ENCODE measurements at regions not wholly inside any gene's neighbourhood (a gene's known extent, or its start where the extent isn't known, plus 50 kb on each side); places are given as distances from the start of the nearest gene placed in this dataset.
A peak's percentile ranks its signal among the peaks of the same experiment; 100 is the strongest.

- DNase-seq: no peak
Observed at GRCh38 chr7:109178342-109178741, 608.7 kb downstream of the DNAJB9 start.

DNA sequence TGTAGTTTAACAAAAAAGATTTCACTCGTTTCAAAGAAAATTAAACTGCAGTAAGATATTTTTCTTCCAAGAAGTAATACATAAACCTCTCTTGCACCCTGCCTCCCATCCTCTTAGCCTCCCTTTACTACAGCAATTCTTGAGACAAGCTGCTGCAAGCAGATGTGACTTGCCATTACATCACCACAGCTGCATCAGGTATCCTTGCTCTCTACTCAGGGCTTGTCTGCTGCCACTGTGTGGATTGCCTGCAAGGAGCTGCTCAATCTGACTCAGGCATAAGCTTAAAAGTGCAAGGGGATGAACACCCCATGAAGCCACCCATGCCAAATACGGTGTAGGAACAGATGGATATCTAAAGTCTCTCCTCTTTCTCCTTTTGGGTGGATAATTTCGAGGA lies 609.9 kb downstream of the DNAJB9 start:
- DNase-seq: no peak

DNA sequence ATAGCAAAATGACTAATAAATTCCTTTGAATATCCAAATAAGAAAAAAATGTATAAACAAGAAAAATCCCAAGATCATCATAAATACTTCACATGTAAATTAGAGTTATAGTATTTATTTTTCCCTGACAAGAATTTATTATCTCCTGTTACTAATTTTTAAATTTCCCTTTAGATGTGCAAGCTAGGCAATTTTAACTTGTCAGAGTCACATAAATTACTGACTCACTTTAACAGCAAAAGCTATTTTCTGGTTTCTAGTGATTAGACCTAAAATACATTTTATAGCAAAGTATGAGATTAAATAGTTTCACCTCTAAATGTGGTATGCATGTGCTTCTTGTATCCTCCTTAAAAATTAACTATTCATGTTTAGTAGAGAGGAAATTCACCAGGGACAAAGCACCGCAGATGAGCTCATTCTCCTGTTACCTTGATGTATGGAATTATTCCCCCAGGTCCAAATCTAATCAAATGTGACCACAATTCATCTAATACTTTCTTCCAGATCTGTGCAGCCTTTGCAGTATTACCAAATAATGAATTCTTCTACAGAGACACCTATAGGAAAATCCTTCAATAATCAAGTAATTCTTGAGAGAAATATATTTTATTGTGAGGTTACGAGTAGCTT lies 621.2 kb downstream of the DNAJB9 start:
- DNase-seq: no peak

GRCh38 chr7:109206196-109206595 lies 636.5 kb downstream of the DNAJB9 start:
- DNase-seq: no peak

DNA sequence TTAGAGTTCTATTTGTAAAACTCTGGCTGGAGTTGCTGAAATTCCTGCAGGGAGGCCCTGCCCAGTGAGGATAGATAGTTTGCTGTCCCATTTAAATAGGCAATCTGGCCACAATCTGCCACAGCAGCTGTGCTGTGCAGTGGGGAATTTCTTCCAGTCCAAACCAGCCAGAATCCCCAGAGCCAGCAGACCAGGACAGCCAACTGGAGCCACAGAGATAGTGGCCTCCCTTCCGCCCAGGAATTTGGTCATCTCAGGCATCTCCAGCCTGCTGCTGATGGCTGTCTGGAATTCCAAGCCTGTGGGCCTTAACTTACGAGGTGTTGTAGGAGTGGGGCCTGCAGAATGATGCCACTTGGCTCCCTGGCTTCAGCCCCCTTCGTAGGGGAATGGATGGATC lies 643.4 kb downstream of the DNAJB9 start:
- no peak for DNase-seq

DNA sequence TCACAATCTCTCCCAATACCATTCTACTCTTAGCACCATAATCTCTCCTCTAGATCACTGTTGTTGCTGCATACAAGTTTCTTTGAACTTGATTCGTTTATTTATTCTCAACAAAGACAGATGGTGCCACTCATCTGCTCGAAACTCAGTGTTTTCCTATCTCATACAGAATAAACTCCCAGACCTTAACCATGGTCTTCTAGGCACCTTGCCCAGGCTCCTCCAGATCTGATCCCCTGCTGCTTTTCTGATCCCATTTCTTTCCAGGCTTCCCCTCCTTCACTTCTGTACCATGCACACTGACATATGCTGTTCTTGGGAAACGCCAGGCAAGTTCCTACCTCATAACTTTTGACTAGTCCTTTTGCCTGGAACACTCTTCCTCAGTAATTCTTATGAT lies 645.7 kb downstream of the DNAJB9 start:
- DNase-seq: peak; percentile 10

DNA sequence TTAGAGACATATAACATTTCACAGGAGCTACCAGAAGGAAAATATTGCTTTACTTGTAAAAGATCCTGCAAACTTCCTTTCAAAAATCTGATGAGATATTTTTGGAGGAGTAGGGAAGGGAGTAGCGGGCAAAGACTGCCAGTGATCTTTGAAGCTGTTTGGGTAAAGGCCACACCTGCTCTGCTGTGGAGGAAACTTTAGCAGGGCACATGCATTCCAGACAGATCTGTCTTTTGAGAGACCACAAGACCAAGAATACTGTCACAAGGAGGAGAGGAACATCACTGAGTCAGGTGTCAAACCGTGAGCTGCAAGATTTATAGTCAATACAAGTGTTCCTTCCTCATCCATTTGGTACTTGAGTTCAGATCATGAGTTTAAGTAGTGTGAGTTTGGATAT lies 654.4 kb downstream of the DNAJB9 start:
- no peak for DNase-seq

- DNase-seq: no peak
Observed at GRCh38 chr7:109226699-109227098, 657.0 kb downstream of the DNAJB9 start.

- DNase-seq: no peak
Observed at GRCh38 chr7:109235316-109235715, 665.6 kb downstream of the DNAJB9 start.

DNA sequence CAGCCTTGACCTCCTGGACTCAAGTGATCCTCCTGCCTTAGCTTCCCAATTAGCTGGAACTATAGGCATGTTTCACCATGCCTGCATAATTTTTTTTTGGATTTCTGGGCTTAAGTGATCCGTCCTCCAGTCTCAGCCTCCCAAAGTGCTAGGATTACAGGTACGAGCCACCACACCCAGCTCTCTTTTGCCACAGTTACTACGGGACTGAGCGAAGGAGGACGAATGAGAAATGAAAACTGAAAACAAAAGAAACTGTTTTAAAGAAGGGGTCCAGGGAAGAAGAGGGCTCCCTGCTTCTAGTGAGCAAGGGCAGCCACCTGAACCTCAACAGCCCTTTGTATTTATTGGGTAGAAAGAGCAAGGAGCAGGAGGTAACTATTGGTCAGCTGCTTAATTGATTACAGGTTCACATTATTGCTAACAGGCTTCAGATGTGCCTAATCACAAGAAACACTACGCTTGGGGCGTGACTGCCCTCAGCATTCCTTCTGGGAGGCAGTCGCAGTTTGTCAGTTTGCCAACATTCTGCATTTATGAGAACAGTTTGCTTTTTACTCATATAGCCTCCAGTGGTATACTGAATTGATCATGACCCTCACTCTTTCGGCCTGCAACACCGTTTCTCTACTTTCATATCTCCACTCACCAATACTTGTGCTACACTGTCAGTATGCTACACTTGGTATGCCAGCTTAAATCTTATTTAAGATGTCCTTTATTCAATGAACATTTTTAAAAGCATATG lies 676.8 kb downstream of the DNAJB9 start:
- DNase-seq: no peak

DNA sequence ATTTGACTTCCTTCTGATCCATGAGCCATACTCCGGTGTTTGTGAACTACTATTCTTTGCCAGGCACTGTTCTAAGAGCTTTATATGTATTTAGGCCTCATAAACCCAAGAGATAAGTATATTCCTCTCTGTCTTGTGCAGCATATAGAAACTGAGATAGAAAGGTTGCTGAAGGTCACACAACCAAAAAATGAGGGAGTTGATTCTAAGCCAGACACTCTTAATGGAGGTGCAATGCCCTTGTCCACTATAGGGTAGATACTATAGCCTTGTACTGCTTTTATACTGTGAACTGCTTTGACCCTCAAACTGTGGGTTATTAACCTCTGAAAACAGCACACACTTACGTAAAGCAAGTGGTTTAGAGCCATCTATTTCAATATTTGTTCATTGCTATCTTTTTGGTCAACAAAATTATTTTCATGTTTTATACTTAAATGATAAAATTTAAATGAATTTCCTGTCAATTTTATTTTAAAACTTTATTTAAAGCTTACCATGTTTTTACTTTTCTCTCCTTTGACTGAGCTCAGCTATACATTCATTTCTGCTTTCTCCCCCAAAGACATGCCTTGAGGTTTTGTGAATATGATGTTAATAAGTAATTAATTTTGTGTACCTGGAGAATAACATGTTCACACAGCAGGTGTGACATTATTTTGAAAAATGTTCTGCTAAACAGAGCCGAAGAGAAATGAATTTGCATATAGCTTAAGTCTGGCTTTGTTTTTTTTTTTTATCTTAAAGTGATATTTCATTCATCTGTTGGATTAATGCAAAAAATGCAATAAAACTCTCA lies 687.3 kb downstream of the DNAJB9 start:
- DNase-seq: no peak

DNA sequence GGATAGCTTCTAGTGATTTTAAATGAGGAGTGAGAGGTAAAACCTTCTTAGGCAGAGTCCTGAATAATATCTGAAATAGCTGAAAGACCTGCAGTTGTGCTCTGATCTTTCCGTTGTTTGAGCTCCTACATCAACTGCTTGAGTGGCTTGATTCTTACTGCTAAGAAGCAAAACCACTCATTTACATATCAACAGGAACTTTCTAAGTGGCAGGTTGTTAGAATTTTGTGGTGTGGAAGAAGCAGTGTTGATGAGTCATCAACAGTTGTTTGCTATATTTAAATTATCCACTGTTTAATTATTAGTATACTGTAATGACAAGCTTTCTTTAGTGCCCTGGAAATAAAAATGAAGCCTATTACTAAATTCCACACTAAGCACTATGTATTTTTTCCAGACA lies 689.5 kb downstream of the DNAJB9 start:
- DNase-seq: no peak

DNA sequence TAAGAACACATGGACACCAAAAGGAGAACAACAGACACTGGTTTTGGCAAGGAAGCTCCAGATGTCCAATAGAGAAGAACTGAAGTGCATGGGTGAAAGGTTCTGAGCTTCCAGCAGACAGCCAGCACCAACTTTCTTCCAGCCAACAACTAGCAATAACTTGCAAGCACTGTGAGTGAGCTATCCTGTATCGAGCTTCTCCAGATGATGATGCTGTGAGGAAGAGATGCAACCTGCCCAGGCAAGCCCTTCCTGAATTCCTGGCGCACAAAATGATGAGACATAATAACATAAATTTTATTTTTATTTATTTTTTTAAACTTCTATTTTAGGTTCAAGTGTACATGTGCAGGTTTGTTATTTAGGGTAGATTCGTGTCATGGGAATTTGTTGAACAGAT lies 692.1 kb downstream of the DNAJB9 start:
- DNase-seq: no peak

- DNase-seq: no peak
Observed at GRCh38 chr7:109266610-109267009, 696.9 kb downstream of the DNAJB9 start.

- no peak for DNase-seq
Observed at GRCh38 chr7:109276348-109276747, 706.7 kb downstream of the DNAJB9 start.

DNA sequence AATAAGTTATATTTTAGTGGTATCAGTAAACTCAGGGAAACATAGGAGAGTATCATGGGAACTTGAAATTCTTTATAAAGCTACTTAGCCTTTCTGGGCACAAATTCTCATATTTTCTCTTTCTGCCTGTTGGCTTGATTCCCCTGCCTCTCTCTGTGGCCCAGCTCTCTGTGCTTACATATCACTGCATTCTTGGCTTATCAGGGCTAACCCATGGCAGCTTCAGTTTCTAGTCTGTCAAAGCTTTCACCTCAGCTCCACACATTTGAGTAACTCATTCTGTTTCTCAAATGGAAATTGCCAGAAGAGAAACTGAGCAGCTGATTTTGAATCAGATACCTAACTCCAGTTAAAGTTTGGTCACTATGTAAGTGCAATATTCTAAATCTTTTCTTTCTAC lies 713.1 kb downstream of the DNAJB9 start:
- no peak for DNase-seq

DNA sequence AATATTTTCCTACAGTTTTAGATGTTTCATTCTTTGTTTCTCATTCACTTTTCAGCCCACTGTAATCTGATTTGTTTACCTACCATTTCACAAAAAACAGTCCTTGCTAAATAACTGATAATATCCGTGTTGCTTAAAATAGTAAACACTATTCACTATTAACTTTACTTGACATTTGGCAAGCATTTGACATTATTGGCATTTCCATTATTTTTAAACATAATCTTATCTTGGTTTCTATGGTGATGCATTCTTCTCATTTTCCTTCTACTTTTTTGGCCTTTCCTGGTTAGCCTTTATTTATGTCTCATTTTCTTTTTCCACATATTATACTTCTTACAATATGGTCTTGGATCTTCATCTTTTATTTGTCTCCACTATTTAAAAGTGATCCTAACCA lies 715.3 kb downstream of the DNAJB9 start:
- DNase-seq: no peak

- DNase-seq: no peak
Observed at GRCh38 chr7:109295158-109295557, 725.5 kb downstream of the DNAJB9 start.

GRCh38 chr7:109308816-109309215 lies 739.1 kb downstream of the DNAJB9 start:
- DNase-seq: no peak

GRCh38 chr7:109309790-109310189 lies 740.1 kb downstream of the DNAJB9 start:
- DNase-seq: no peak

DNA sequence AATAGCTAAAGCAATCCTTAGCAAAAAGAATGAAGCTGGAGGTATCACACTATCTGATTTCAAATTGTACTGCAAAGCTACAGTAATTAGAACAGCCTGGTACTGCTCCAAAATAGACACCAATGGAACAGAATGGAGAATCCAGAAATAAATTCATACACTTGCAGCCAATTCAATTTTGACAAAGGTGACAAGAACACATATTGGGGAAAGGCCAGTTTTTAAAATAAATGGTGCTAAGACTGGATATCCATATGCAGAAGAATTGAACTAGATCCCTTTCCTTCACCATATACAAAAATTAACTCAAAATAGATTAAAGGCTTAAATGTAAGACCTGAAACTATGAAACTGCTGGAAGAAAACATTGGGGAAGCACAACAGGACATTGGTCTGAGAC lies 748.5 kb downstream of the DNAJB9 start:
- no peak for DNase-seq

DNA sequence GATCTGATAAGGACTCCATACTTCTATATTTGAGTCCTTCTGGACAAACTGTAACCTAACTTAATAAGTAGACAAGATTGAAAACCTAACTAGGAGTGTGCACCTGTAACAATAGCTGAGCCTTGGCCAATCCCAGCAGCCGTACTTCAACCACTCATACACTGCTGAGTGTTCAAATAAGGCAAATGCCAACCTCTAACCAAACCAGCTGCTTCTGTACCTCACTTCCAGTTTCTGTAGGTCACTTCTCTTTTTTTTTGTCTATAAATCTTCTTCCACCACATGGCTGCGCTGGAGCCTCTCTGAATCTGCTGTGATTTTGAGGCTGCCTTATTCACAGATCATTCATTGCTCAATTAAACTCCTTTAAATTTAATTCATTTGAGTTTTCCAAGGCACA lies 753.2 kb downstream of the DNAJB9 start:
- no peak for DNase-seq

DNA sequence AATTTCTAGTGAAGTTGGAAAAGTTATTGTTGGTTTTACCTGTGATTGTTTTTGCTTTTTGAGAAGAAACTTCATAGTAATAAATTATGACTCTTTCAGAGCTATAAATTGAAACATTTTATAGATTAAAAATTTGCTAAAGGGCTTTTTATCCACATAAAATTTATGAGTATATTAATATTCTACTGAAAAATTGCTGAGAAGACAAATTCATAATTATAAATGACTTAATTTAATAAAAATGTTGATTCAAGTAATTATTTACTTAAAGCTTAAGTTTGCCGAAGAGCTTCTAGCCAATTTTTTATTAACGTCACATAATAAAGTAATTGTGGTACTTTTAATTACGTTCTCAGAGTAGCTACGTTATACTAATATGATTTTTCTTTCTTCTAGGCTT lies 761.7 kb downstream of the DNAJB9 start:
- DNase-seq: no peak

- no peak for DNase-seq
Observed at GRCh38 chr7:109335951-109336350, 766.3 kb downstream of the DNAJB9 start.

Measured in NCI-H1092 treated with DMSO at 0.1 percent for 48 hours (cell line).